ENCODE measurements at regions not wholly inside any gene's neighbourhood (a gene's known extent, or its start where the extent isn't known, plus 50 kb on each side); places are given as distances from the start of the nearest gene placed in this dataset.

- H3K9ac ChIP-seq (ENCODE audit: low read length), result no peak overlapping the region
- no peaks in the 10 kb centered on the region for H3K79me2 ChIP-seq (ENCODE audit: insufficient read depth, low read length)
- no peak overlapping the region for H2AFZ ChIP-seq (ENCODE audit: low read depth, low read length, poor library complexity, severe bottlenecking)
- H3K27ac ChIP-seq (ENCODE audit: low read depth, low read length), result no peak overlapping the region
- no TSS peak for BruUV-seq (replicated peaks)
- peaks cover 4% of the 10 kb centered on the region; the same call in 1 of the 2 replicates for H3K27me3 ChIP-seq (ENCODE audit: insufficient read depth, low read length)
- H3K4me2 ChIP-seq (ENCODE audit: low read length), result no peak overlapping the region
- ATAC-seq (no peak), DNase-seq (ENCODE audit: low read depth, low spot score) (no peak)
- POLR2A ChIA-PET, result no interaction called here
- TF ChIP-seq REST (IDR thresholded peaks at IDR 0.05; ENCODE audit: low read depth), result no peak
- TF ChIP-seq CBX3 (IDR thresholded peaks at IDR 0.05; ENCODE audit: low read depth), result no peak
- H4K20me1 ChIP-seq (ENCODE audit: insufficient read depth), result no peaks in the 10 kb centered on the region
- H3K9me3 ChIP-seq (ENCODE audit: control insufficient read depth in 1 of 2, insufficient read depth in 1 of 2, low read depth in 1 of 2, low read length in 2 of 2), result no peaks in the 10 kb centered on the region
- no peaks in the 10 kb centered on the region for H3K36me3 ChIP-seq (ENCODE audit: control insufficient read depth in 1 of 2, insufficient read depth in 2 of 2, low read length in 2 of 2)
- CTCF ChIA-PET, result no interaction called here
- intact Hi-C loops (cut with micrococcal nuclease), result no loop called here
- H3K9me2 ChIP-seq (ENCODE audit: insufficient read depth), result no peaks in the 10 kb centered on the region
- H3K4me3 ChIP-seq (replicated peaks in 1 of 2; ENCODE audit: low read depth in 1 of 2, low read length in 2 of 2), result no peak overlapping the region
- RAD21 ChIA-PET (ENCODE audit: low non-redundant PET in 1 of 2, low total read pairs in 2 of 2, uncharacterized antibody in 2 of 2, unreplicated experiment in 2 of 2), result no interaction called here
- no peaks in the 10 kb centered on the region for H3K4me1 ChIP-seq (ENCODE audit: control insufficient read depth in 1 of 2, insufficient read depth in 2 of 2, low read length in 2 of 2)
Measured at GRCh38 chr9:75365196-75365595, 276.9 kb downstream of the OSTF1 start.

- Histone ChIP-seq H4K20me1 (ENCODE audit: insufficient read depth) (no peaks in the 10 kb centered on the region), H3K9me2 (ENCODE audit: insufficient read depth) (no peaks in the 10 kb centered on the region), H3K4me3 (replicated peaks in 1 of 2; ENCODE audit: low read depth in 1 of 2, low read length in 2 of 2) (no peak overlapping the region), H3K9me3 (ENCODE audit: control insufficient read depth in 1 of 2, insufficient read depth in 1 of 2, low read depth in 1 of 2, low read length in 2 of 2) (no peaks in the 10 kb centered on the region), H3K27me3 (ENCODE audit: insufficient read depth, low read length) (peaks cover 9% of the 10 kb centered on the region), H3K27ac (ENCODE audit: low read depth, low read length) (no peak overlapping the region), H3K9ac (ENCODE audit: low read length) (no peak overlapping the region), H3K36me3 (ENCODE audit: control insufficient read depth in 1 of 2, insufficient read depth in 2 of 2, low read length in 2 of 2) (no peaks in the 10 kb centered on the region), H2AFZ (ENCODE audit: low read depth, low read length, poor library complexity, severe bottlenecking) (no peak overlapping the region), H3K4me2 (ENCODE audit: low read length) (no peak overlapping the region), H3K4me1 (ENCODE audit: control insufficient read depth in 1 of 2, insufficient read depth in 2 of 2, low read length in 2 of 2) (no peaks in the 10 kb centered on the region), H3K79me2 (ENCODE audit: insufficient read depth, low read length) (no peaks in the 10 kb centered on the region)
- ChIA-PET CTCF (no interaction called here), POLR2A (no interaction called here), RAD21 (ENCODE audit: low non-redundant PET in 1 of 2, low total read pairs in 2 of 2, uncharacterized antibody in 2 of 2, unreplicated experiment in 2 of 2) (no interaction called here)
- no peak for DNase-seq (ENCODE audit: low read depth, low spot score)
- intact Hi-C loops (cut with micrococcal nuclease), result no loop called here
- BruUV-seq (replicated peaks), result no TSS peak
- ATAC-seq, result no peak
- TF ChIP-seq CBX3 (IDR thresholded peaks at IDR 0.05; ENCODE audit: low read depth) (no peak), ELF1 (IDR thresholded peaks at IDR 0.05; ENCODE audit: borderline replicate concordance, low read depth) (no peak), ZFX (IDR thresholded peaks at IDR 0.05) (no peak), EZH2 (IDR thresholded peaks at IDR 0.05) (no peak), SIN3A (IDR thresholded peaks at IDR 0.05; ENCODE audit: low read depth) (no peak), MAX (IDR thresholded peaks at IDR 0.05) (no peak), FOSL1 (IDR thresholded peaks at IDR 0.05; ENCODE audit: low read depth) (no peak), POLR2A (IDR thresholded peaks at IDR 0.05; ENCODE audit: borderline replicate concordance, extremely low read depth, insufficient read depth, insufficient read length) (no peak), ZBTB33 (IDR thresholded peaks at IDR 0.05; ENCODE audit: extremely low read depth, insufficient replicate concordance, low read length) (no peak), EGR1 (IDR thresholded peaks at IDR 0.05; ENCODE audit: low read depth) (no peak), POLR2AphosphoS5 (IDR thresholded peaks at IDR 0.05; ENCODE audit: low read depth, low read length) (no peak), TCF7L2 (IDR thresholded peaks at IDR 0.05; ENCODE audit: borderline replicate concordance, extremely low read depth, insufficient read depth, insufficient read length) (no peak), ZNF274 (IDR thresholded peaks at IDR 0.05; ENCODE audit: low read depth, low read length) (no peak), ATF3 (IDR thresholded peaks at IDR 0.05) (no peak), SRF (IDR thresholded peaks at IDR 0.05; ENCODE audit: low read depth) (no peak), JUND (IDR thresholded peaks at IDR 0.05) (no peak), EZH2phosphoT487 (IDR thresholded peaks at IDR 0.05; ENCODE audit: borderline replicate concordance) (no peak)
Measured at GRCh38 chr9:75369989-75370388, 281.7 kb downstream of the OSTF1 start.
